NCI-H1105 (cell line): ENCODE measurements at regions not wholly inside any gene's neighbourhood (a gene's known extent, or its start where the extent isn't known, plus 50 kb on each side); places are given as distances from the start of the nearest gene placed in this dataset.

Source experiments
- DNase-seq: peaks from one replicate; lab custom pipeline; 2025; lab: John Stamatoyannopoulos, UW

DNA sequence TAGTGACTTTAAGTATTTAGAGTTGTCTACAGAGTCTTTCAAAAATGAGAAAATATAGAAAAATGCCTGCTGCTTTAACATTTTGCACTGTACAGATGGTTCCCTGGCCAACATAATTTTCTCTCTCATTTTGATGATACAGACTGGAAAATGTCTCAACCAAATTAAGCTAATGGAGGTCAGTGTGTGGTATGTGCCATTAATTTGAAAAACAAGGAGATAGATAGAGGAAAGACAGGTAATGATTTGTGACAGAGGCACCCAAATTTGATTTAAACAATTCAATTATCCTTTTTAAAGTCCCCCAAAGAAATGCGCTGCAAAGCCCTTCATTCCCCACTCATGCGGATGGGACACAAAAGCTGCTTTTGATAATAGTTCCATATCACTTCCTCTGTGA is 140.0 kb downstream of the ASCL1 start:
- no peak for DNase-seq

- no peak for DNase-seq
Observed at GRCh38 chr12:103100257-103100831, 142.9 kb downstream of the ASCL1 start.

DNA sequence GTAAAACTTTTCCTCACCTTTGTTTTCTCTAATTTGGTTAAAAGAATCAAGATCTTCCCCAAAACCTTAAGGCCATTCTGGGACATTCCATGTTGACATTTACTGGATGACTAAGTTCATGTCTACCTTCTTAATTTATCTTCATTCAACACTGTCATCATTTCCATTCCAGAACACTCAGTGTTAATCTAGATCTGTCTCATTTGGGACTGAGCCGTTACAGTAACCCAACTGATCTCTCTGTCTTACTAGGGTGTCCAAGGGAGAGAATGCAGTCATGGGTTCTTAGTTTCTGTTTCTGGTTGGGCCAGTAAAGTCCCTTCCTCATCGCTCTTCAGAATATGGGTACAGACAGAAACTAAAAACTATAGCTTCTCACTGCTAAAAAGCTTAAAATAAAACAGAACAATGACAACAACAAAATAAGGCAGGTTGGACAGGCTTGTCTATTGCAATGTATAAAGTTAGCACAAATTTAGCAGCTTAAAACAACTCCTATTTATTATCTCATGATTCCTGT is 144.8 kb downstream of the ASCL1 start:
- no peak for DNase-seq

- no peak for DNase-seq
Observed at GRCh38 chr12:103105971-103106597, 148.6 kb downstream of the ASCL1 start.

GRCh38 chr12:103109861-103110260 is 152.4 kb downstream of the ASCL1 start:
- no peak for DNase-seq

DNA sequence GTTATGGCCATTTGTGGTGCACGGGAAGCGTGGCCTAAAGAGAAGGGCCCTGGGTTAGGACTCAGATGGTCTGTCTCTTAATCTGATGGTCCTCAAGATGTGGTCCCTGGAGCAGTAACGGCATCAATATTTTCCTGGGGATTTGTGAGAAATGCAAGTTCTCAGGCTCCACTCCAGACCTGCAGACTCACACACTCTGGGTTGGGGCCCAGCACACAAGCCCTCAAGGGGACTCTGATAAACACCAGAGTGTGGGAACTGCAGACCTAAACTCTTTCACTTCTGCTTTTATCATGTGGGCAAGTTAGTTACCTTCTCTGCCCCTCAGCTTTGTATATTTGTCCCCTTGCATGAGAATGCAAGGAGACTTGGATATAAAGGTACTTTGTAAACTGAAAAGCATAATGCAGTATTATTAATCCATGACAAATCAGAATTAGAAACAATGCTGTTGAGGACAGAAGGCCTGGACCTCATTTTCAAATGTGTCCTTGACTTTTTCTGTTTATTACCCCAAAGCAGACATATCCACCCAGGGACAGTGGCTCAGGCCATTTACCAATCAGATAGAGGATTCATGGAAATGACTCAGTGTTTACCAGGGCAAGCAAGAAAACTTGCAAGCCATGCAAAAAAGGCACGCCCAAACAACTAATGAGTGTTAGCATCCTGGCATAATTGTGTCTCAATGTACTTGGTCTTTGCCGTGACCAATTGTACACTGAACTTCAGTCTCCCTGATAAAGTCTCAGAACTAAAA is 157.0 kb downstream of the ASCL1 start:
- no peak for DNase-seq

GRCh38 chr12:103128862-103129501 is 171.5 kb downstream of the ASCL1 start:
- no peak for DNase-seq

GRCh38 chr12:103130564-103130963 is 173.1 kb downstream of the ASCL1 start:
- no peak for DNase-seq

GRCh38 chr12:103138538-103138937 is 181.1 kb downstream of the ASCL1 start:
- DNase-seq, result no peak

DNA sequence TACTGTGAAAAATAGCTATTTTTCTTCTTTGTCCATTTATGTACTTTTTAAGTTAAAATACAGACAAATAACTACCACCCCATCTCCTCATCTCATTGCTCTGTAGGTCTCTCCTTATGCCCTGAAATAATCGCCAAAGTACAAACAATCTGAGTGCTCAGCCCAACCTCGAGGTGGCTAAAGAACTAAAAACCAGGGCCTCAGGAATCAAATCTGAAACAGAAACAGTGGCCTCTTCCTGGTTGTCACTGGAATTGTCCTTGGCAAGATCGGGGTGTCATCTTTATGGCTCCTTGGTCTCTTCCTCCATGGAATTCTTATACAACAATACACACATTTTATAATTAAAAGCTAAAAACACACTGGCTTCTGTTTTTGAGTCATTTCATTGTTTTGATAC is 182.4 kb downstream of the ASCL1 start:
- no peak for DNase-seq

DNA sequence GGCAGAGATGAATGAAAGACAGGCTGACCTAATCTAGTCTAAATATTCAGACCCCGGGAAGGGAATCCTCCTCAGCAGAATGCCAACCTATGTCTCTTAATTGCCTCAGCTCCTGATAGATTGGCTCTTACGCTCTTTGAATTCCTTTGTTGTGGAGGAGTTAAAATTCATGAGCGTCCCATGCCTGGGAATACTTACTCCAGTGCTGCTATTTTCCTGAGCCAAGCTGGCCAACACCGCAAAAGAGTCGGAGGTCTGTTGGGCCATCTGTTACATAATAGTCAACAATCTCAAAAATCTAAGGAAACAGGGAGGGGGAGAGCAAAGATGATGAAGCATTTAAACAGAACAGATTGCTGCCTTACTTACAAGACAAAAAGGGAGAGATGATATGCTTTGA is 182.8 kb downstream of the ASCL1 start:
- DNase-seq, result no peak

DNA sequence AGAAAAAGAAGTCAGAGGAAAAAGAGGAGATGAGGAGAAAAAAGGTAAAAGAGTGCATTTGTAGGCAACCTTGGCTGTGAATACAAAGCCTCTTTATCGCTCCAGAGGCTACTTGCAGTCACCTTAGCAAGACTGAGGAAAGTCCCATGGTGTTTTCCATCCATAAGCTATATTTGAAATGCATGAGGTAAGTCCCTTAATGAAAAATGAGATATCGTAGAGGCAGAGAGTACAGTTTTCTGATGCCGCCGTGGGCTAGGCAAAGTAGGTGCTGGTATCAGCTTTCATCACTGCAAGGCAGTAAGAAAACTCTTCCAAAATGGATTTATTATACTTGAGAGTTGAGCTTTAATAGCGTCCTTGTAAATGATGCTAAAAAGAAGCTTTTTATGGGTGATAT is 186.8 kb downstream of the ASCL1 start:
- DNase-seq, result no peak

- no peak for DNase-seq
Observed at GRCh38 chr12:103160622-103161021, 203.1 kb downstream of the ASCL1 start.

- no peak for DNase-seq
Observed at GRCh38 chr12:103161582-103162362, 204.3 kb downstream of the ASCL1 start.

DNA sequence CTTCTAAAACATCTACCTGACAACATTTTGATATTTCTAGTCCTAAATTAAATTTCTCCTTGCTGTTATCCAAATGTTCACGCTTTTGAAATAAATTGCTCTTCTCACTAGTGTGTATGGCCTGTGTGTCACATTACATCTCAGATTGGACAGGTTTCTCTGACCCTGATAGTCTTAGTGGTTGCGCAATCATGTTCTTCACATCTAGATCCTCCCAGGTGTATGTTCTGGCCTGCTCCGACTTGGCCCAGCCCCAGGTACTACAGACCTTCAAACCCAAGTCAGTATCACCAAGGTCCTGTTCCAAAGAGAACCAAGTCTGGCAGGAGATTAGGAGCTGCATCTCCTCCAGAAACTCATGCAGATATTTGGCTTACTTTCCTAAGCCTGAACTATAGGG is 209.5 kb downstream of the ASCL1 start:
- no peak for DNase-seq

DNA sequence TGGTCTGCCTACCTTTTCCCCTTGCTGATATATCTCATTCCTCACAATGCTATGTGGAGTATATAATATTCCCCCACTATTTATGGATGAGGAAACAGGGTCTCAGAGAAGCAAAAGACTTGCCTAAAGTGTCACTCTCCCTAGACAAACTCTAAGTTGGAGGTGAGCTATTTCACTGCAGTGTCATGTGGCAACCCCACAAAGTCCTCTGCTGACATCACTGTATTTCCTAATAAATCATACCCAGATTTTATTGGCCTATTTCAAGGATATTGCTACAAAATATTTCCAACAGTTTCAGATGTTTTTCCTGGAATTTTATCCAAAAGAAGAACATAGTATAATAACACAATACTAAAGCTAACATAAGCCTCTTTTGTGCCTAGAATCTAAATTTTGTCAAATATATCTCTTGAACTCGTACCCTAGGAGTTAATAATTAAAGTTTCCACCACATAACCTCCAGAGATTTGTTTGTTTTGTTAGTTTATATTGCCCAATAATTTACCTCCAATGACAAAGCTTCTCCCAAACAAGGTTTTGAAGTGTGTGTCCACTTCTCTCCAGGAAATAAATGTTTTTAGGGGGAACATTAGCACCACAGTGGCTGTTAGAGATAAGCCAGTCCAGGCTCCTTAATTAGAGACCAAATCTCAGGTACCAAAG is 215.1 kb downstream of the ASCL1 start:
- DNase-seq, result no peak

- no peak for DNase-seq
Observed at GRCh38 chr12:103175625-103176024, 218.2 kb downstream of the ASCL1 start.

- DNase-seq, result no peak
Observed at GRCh38 chr12:103177639-103178255, 220.3 kb downstream of the ASCL1 start.

- DNase-seq, result no peak
Observed at GRCh38 chr12:103178366-103179080, 221.0 kb downstream of the ASCL1 start.
